ENCODE measurements at regions not wholly inside any gene's neighbourhood (a gene's known extent, or its start where the extent isn't known, plus 50 kb on each side); places are given as distances from the start of the nearest gene placed in this dataset.

DNA sequence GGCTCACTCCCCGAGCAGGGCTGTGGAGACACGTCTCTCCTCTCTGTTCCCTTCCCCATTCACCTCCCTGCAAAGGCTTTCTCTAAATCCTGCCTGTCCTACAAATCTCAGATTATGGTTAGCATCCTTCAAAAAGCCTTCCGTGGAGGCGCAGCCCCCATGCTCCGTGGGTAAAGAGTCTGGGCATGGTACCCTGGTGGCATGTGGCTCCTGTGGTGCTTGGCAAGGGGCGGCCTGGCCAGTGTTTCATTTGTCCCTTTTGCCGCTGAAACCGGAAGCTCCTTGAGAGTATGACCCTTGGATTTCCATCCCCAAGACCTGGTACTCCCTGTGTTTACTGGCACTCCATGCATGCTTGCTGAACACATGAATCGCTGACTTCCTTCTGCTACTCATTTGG lies 839.3 kb upstream of the SALL3 start:
- TF ChIP-seq, protein P1, sequence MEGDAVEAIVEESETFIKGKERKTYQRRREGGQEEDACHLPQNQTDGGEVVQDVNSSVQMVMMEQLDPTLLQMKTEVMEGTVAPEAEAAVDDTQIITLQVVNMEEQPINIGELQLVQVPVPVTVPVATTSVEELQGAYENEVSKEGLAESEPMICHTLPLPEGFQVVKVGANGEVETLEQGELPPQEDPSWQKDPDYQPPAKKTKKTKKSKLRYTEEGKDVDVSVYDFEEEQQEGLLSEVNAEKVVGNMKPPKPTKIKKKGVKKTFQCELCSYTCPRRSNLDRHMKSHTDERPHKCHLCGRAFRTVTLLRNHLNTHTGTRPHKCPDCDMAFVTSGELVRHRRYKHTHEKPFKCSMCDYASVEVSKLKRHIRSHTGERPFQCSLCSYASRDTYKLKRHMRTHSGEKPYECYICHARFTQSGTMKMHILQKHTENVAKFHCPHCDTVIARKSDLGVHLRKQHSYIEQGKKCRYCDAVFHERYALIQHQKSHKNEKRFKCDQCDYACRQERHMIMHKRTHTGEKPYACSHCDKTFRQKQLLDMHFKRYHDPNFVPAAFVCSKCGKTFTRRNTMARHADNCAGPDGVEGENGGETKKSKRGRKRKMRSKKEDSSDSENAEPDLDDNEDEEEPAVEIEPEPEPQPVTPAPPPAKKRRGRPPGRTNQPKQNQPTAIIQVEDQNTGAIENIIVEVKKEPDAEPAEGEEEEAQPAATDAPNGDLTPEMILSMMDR (optimal IDR thresholded peaks at IDR 0.05 in 1 of 3, IDR thresholded peaks at IDR 0.05 in 1 of 3, conservative IDR thresholded peaks at IDR 0.05 in 1 of 3; ENCODE audit: extremely low read depth in 1 of 3, insufficient read depth in 2 of 3, low read length in 3 of 3) = no peak
- TF ChIP-seq EZH2 (IDR thresholded peaks at IDR 0.05; ENCODE audit: low read length) = no peak

Data from keratinocyte (primary cell).